SIG-M5 treated with dmso at 0.1 percent for 504 hours (cell line): ENCODE measurements at regions not wholly inside any gene's neighbourhood (a gene's known extent, or its start where the extent isn't known, plus 50 kb on each side); places are given as distances from the start of the nearest gene placed in this dataset.
"Not testable (repeated sequence)": the region's sequence is repeated elsewhere in the genome, so short reads cannot be mapped to it uniquely, and the experiment has no call there.

Source experiments
- DNase-seq: peaks from one replicate; lab custom pipeline; 2025; ENCODE audit not compliant: unreplicated experiment; lab: John Stamatoyannopoulos, UW

- no peak for DNase-seq
Measured at GRCh38 chr15:35286721-35287120, 201.6 kb upstream of the NANOGP8 start.

GRCh38 chr15:35282965-35283496, 197.9 kb upstream of the NANOGP8 start:
- DNase-seq = no peak

- DNase-seq = no peak
Measured at GRCh38 chr15:35281515-35281914, 196.4 kb upstream of the NANOGP8 start.

- DNase-seq = no peak
Measured at GRCh38 chr15:35279811-35280210, 194.7 kb upstream of the NANOGP8 start.

GRCh38 chr15:35271371-35272043, 186.4 kb upstream of the NANOGP8 start:
- no peak for DNase-seq

- no peak for DNase-seq
Measured at GRCh38 chr15:35260941-35261340, 175.8 kb upstream of the NANOGP8 start.

- not testable (repeated sequence) for DNase-seq
Measured at GRCh38 chr15:35260274-35260673, 175.2 kb upstream of the NANOGP8 start.

GRCh38 chr15:35256551-35256950, 171.5 kb upstream of the NANOGP8 start:
- DNase-seq = no peak

GRCh38 chr15:35256141-35256540, 171.0 kb upstream of the NANOGP8 start:
- no peak for DNase-seq

GRCh38 chr15:35254908-35255307, 169.8 kb upstream of the NANOGP8 start:
- DNase-seq = not testable (repeated sequence)

GRCh38 chr15:35254062-35254461, 169.0 kb upstream of the NANOGP8 start:
- no peak for DNase-seq

GRCh38 chr15:35252351-35252865, 167.3 kb upstream of the NANOGP8 start:
- no peak for DNase-seq

GRCh38 chr15:35247150-35247549, 162.1 kb upstream of the NANOGP8 start:
- no peak for DNase-seq

GRCh38 chr15:35246451-35246850, 161.4 kb upstream of the NANOGP8 start:
- no peak for DNase-seq

GRCh38 chr15:35245681-35246080, 160.6 kb upstream of the NANOGP8 start:
- DNase-seq = not testable (repeated sequence)

GRCh38 chr15:35244227-35244626, 159.1 kb upstream of the NANOGP8 start:
- no peak for DNase-seq

GRCh38 chr15:35243758-35244157, 158.7 kb upstream of the NANOGP8 start:
- no peak for DNase-seq

- not testable (repeated sequence) for DNase-seq
Measured at GRCh38 chr15:35239693-35240092, 154.6 kb upstream of the NANOGP8 start.

GRCh38 chr15:35238448-35238847, 153.4 kb upstream of the NANOGP8 start:
- DNase-seq = not testable (repeated sequence)

- DNase-seq = no peak
Measured at GRCh38 chr15:35229085-35229484, 144.0 kb upstream of the NANOGP8 start.

- no peak for DNase-seq
Measured at GRCh38 chr15:35218215-35218614, 133.1 kb upstream of the NANOGP8 start.

- DNase-seq = peak; percentile 3
Measured at GRCh38 chr15:35215093-35215492, 130.0 kb upstream of the NANOGP8 start.
